Activated CD8-positive, alpha-beta memory T cell treated with anti-CD3 and anti-CD28 coated beads, Interleukin-2, amount 10 ng/mL, durations not matched to agents 7 days and 5 days (primary cell): ENCODE measurements at regions not wholly inside any gene's neighbourhood (a gene's known extent, or its start where the extent isn't known, plus 50 kb on each side); places are given as distances from the start of the nearest gene placed in this dataset.

Experiments used
- ATAC-seq: fragments of 150-1000 bp; cut with Tn5 transposase; one replicate; pipeline ENCODE4 v1.10.0; 2021; ENCODE audit warnings: moderate library complexity
- CTCF ChIA-PET: fragments of 350-600 bp; sonication (Branson Sonifier 250); formaldehyde crosslinking; loops from one replicate; lab custom pipeline; 2021; ENCODE audit warnings: antibody characterized with exemption; lab: Charles Lee
- DNase-seq: peaks from one replicate; pipeline ENCODE4 v3.0.0-alpha.2; 2020
- H3K27ac Mint-ChIP-seq: one replicate; pipeline ENCODE4 v1.8.0; 2021; ENCODE audit warnings: mild to moderate bottlenecking, mixed read lengths
- H3K27me3 Mint-ChIP-seq: one replicate; pipeline ENCODE4 v1.8.0; 2021; ENCODE audit warnings: mixed read lengths
- H3K36me3 Mint-ChIP-seq: one replicate; pipeline ENCODE4 v1.8.0; 2021; ENCODE audit warnings: mild to moderate bottlenecking, mixed read lengths
- H3K4me1 Mint-ChIP-seq: one replicate; pipeline ENCODE4 v1.8.0; 2021; ENCODE audit warnings: mixed read lengths
- H3K4me3 Mint-ChIP-seq: one replicate; pipeline ENCODE4 v1.8.0; 2021; ENCODE audit warnings: mild to moderate bottlenecking, moderate library complexity, mixed read lengths
- H3K9me3 Mint-ChIP-seq: one replicate; pipeline ENCODE4 v1.8.0; 2022; ENCODE audit warnings: low read depth, mixed read lengths

- Mint-ChIP-seq H3K9me3 (peaks cover 10% of the 10 kb centered on the region), H3K36me3 (no peaks in the 10 kb centered on the region), H3K27me3 (no peaks in the 10 kb centered on the region), H3K4me3 (no peak overlapping the region), H3K4me1 (no peaks in the 10 kb centered on the region), H3K27ac (no peak overlapping the region)
- CTCF ChIA-PET = no interaction called here
- ATAC-seq = no peak
- DNase-seq = no peak
These were observed 111.4 kb upstream of the ABCB5 start for GRCh38 chr7:20504060-20504459.

GRCh38 chr7:20506175-20506574 lies 109.3 kb upstream of the ABCB5 start:
- Mint-ChIP-seq H3K36me3 (no peaks in the 10 kb centered on the region), H3K4me1 (no peaks in the 10 kb centered on the region), H3K9me3 (peaks cover 10% of the 10 kb centered on the region), H3K27ac (no peak overlapping the region), H3K4me3 (no peak overlapping the region), H3K27me3 (no peaks in the 10 kb centered on the region)
- CTCF ChIA-PET = no interaction called here
- DNase-seq (no peak), ATAC-seq (no peak)

GRCh38 chr7:20507157-20507556 lies 108.3 kb upstream of the ABCB5 start:
- ATAC-seq (no peak), DNase-seq (no peak)
- H3K4me1 Mint-ChIP-seq = no peaks in the 10 kb centered on the region
- CTCF ChIA-PET = no interaction called here
- H3K36me3 Mint-ChIP-seq = no peaks in the 10 kb centered on the region
- H3K4me3 Mint-ChIP-seq = no peak overlapping the region
- no peak overlapping the region for H3K27ac Mint-ChIP-seq
- peaks cover 3% of the 10 kb centered on the region for H3K9me3 Mint-ChIP-seq
- H3K27me3 Mint-ChIP-seq = no peaks in the 10 kb centered on the region

DNA sequence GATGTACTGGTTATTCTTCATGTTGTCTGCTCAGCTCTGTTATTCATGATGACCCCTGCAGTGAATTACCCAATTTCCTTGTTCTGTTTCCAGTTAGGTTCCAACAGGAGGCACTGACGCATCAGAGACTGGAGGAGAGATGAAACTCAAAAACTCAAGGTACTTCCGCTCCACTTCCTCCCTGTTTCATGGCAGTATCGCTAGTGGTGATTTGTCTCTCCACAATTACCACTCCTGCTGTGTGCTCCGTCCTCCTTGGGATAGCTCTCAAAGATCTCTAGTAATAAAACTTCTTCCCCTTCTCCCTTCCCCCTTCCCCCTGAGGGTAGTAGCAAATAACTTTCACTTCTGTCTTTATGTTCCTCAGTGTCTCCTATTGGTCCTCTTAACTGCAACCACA lies 107.4 kb upstream of the ABCB5 start:
- H3K4me3 Mint-ChIP-seq = no peak overlapping the region
- H3K27me3 Mint-ChIP-seq = no peaks in the 10 kb centered on the region
- H3K9me3 Mint-ChIP-seq = peaks cover 3% of the 10 kb centered on the region
- ATAC-seq (no peak), DNase-seq (no peak)
- H3K36me3 Mint-ChIP-seq = no peaks in the 10 kb centered on the region
- H3K4me1 Mint-ChIP-seq = no peaks in the 10 kb centered on the region
- no peak overlapping the region for H3K27ac Mint-ChIP-seq
- CTCF ChIA-PET = no interaction called here

DNA sequence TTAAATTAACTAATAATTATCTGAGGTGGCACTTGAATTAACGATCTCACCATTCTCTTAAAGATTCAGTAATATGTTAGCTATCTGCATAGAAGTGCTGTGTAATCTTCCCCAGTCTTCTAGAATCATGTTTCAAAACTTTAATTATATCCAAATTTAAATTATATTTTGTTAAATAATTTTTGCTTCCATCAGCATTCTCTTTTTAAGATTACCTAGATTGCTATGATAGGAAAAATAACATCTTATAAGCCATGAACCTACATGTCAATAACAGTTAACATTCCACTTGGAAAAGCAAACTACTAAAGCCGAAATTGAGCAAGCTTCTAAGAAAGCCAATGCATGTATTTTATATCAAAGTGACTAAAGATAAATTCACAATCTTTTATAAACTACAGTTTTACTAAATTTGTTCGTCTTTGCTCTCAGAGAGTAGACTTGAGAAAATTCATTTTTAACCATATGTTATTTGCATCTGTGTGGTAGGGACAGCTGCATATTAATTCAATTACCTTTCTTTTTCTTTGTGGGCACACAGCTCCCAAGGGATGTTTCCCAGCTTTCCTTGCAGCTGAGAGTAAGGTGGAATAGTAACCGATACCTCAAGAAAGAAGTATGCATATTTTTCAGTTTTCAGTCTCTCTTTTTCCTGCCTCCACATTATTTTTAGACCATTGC lies 105.4 kb upstream of the ABCB5 start:
- Mint-ChIP-seq H3K9me3 (no peaks in the 10 kb centered on the region), H3K27ac (no peak overlapping the region), H3K36me3 (no peaks in the 10 kb centered on the region), H3K4me1 (no peaks in the 10 kb centered on the region), H3K27me3 (no peaks in the 10 kb centered on the region), H3K4me3 (no peak overlapping the region)
- CTCF ChIA-PET = no interaction called here
- ATAC-seq (no peak), DNase-seq (no peak)

GRCh38 chr7:20510573-20510900 lies 104.9 kb upstream of the ABCB5 start:
- CTCF ChIA-PET = no interaction called here
- no peaks in the 10 kb centered on the region for H3K36me3 Mint-ChIP-seq
- no peaks in the 10 kb centered on the region for H3K4me1 Mint-ChIP-seq
- DNase-seq (no peak), ATAC-seq (no peak)
- H3K9me3 Mint-ChIP-seq = no peaks in the 10 kb centered on the region
- no peak overlapping the region for H3K4me3 Mint-ChIP-seq
- H3K27me3 Mint-ChIP-seq = no peaks in the 10 kb centered on the region
- H3K27ac Mint-ChIP-seq = no peak overlapping the region

- H3K4me1 Mint-ChIP-seq = no peaks in the 10 kb centered on the region
- H3K27ac Mint-ChIP-seq = no peak overlapping the region
- H3K4me3 Mint-ChIP-seq = no peak overlapping the region
- ATAC-seq (no peak), DNase-seq (no peak)
- CTCF ChIA-PET = no interaction called here
- no peaks in the 10 kb centered on the region for H3K9me3 Mint-ChIP-seq
- no peaks in the 10 kb centered on the region for H3K36me3 Mint-ChIP-seq
- no peaks in the 10 kb centered on the region for H3K27me3 Mint-ChIP-seq
These were observed 102.1 kb upstream of the ABCB5 start for GRCh38 chr7:20513341-20513740.

DNA sequence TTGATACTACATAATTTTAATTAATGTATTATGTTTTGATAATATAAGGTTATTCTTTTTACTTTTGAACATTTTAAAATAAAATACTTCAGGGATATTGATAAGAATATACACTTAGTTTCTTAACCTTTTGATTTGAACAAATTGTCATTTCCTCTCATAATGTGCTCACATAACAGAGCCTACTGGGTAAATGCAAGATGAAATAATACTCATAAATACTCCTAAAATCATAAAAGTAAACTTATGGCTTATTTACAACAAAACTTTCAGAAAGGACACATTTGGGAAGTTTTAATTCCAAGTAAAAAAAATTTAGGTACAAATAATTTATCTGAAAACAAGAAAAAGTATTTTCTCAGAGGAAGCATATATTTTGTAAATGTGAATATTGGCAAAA lies 101.6 kb upstream of the ABCB5 start:
- Mint-ChIP-seq H3K36me3 (no peaks in the 10 kb centered on the region), H3K27me3 (no peaks in the 10 kb centered on the region), H3K4me1 (no peaks in the 10 kb centered on the region), H3K4me3 (no peak overlapping the region), H3K27ac (no peak overlapping the region), H3K9me3 (no peaks in the 10 kb centered on the region)
- CTCF ChIA-PET = no interaction called here
- DNase-seq (no peak), ATAC-seq (no peak)

- no peaks in the 10 kb centered on the region for H3K4me1 Mint-ChIP-seq
- ATAC-seq (no peak), DNase-seq (no peak)
- no peaks in the 10 kb centered on the region for H3K36me3 Mint-ChIP-seq
- H3K27me3 Mint-ChIP-seq = no peaks in the 10 kb centered on the region
- no peak overlapping the region for H3K4me3 Mint-ChIP-seq
- no peak overlapping the region for H3K27ac Mint-ChIP-seq
- H3K9me3 Mint-ChIP-seq = no peaks in the 10 kb centered on the region
- CTCF ChIA-PET = no interaction called here
These were observed 101.1 kb upstream of the ABCB5 start for GRCh38 chr7:20514364-20514763.

DNA sequence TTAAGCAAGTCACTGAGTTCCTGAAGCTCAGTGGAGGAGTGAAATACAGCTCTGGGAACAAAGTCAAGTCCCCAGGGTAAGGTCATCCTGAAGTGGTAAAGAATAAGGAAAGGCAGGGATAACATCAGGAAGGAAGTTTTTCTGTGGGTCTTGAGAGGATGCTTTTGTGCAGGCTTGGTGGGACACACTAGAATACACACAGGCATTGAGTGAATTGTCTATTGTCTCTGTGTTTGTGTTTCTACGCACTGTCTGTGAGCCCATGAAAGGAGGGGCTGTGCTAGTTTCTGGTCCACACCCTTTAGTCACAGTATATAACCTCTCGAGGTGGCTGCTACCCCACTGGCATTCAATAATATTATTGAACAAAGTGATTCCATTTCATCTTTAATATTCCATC lies 95.8 kb upstream of the ABCB5 start:
- ATAC-seq (no peak), DNase-seq (no peak)
- CTCF ChIA-PET = no interaction called here
- no peaks in the 10 kb centered on the region for H3K9me3 Mint-ChIP-seq
- no peak overlapping the region for H3K27ac Mint-ChIP-seq
- H3K4me3 Mint-ChIP-seq = no peak overlapping the region
- H3K4me1 Mint-ChIP-seq = no peaks in the 10 kb centered on the region
- no peaks in the 10 kb centered on the region for H3K36me3 Mint-ChIP-seq
- H3K27me3 Mint-ChIP-seq = no peaks in the 10 kb centered on the region

DNA sequence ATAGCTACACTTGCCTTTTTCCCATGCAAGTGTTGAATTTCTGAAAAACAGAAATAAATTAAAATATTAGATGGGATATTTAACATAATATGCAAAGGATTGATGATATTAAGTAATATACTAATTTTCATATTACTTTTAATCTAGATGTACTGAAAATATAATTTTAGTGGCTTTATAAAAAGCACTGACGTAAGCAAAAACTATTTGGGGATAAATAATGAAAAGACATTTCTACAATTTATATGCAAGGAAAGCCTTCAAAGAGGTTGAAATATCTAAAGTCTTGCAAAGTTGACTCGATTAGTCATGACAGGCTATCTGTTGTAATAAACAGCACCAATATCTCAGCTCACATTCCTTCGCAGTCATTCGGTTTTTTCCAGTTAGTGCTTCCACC lies 94.9 kb upstream of the ABCB5 start:
- ATAC-seq = no peak
- H3K36me3 Mint-ChIP-seq = no peaks in the 10 kb centered on the region
- no peaks in the 10 kb centered on the region for H3K27me3 Mint-ChIP-seq
- H3K4me1 Mint-ChIP-seq = no peaks in the 10 kb centered on the region
- no peak for DNase-seq
- no peak overlapping the region for H3K4me3 Mint-ChIP-seq
- H3K27ac Mint-ChIP-seq = no peak overlapping the region
- no peaks in the 10 kb centered on the region for H3K9me3 Mint-ChIP-seq
- CTCF ChIA-PET = no interaction called here

GRCh38 chr7:20521243-20521642 lies 94.2 kb upstream of the ABCB5 start:
- DNase-seq (no peak), ATAC-seq (no peak)
- Mint-ChIP-seq H3K27ac (no peak overlapping the region), H3K27me3 (no peaks in the 10 kb centered on the region), H3K36me3 (no peaks in the 10 kb centered on the region), H3K9me3 (no peaks in the 10 kb centered on the region), H3K4me3 (no peak overlapping the region), H3K4me1 (no peaks in the 10 kb centered on the region)
- CTCF ChIA-PET = no interaction called here

GRCh38 chr7:20529260-20529659 lies 86.2 kb upstream of the ABCB5 start:
- DNase-seq (no peak), ATAC-seq (no peak)
- Mint-ChIP-seq H3K36me3 (no peaks in the 10 kb centered on the region), H3K27me3 (no peaks in the 10 kb centered on the region), H3K9me3 (peaks cover 2% of the 10 kb centered on the region), H3K4me3 (no peak overlapping the region), H3K27ac (no peak overlapping the region), H3K4me1 (no peaks in the 10 kb centered on the region)
- CTCF ChIA-PET = no interaction called here

DNA sequence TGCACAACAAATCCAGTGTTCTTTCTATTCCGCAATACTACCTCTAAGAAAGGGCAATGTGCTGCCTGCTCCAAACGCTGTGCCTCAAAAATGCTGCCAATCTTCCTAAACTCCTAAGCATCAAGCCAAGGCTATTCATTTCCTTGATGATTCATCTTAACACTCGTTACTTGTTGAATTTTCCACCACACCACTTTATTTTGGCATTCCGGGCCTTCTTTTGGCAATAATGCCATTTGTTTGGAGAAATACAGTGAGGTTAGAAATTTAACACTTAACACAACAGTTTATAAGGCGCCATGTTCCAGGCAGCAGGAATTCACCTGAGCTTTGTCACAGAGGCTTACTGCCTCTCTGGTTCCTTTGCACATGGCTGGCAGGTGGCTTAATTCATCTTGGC lies 82.6 kb upstream of the ABCB5 start:
- Mint-ChIP-seq H3K4me3 (no peak overlapping the region), H3K27me3 (no peaks in the 10 kb centered on the region), H3K36me3 (no peaks in the 10 kb centered on the region), H3K9me3 (no peaks in the 10 kb centered on the region), H3K27ac (no peak overlapping the region), H3K4me1 (no peaks in the 10 kb centered on the region)
- no peak for DNase-seq
- no peak for ATAC-seq
- CTCF ChIA-PET = no interaction called here

DNA sequence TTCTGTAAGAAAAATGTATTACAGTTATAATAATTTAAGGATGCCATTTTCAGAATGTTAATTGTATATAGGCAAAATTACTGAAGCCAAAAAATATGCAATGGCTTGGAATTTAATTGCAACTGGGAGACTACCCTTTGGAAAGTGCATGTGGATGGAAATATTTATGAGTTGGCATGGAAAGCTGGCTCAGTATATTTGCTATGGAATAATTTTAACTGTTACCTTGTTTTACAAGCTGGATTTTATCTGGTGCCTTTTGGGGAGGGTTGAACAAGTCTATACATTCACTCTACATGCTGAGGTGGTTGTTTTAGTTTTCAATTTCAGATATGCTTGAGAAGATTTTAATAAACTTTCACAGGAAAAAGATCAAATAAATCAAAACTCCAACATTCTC lies 80.9 kb upstream of the ABCB5 start:
- Mint-ChIP-seq H3K4me1 (no peaks in the 10 kb centered on the region), H3K4me3 (no peak overlapping the region), H3K27ac (no peak overlapping the region), H3K36me3 (no peaks in the 10 kb centered on the region), H3K9me3 (peaks cover 2% of the 10 kb centered on the region), H3K27me3 (no peaks in the 10 kb centered on the region)
- ATAC-seq (no peak), DNase-seq (no peak)
- CTCF ChIA-PET = no interaction called here
